22Rv1 (cell line): ENCODE measurements at regions not wholly inside any gene's neighbourhood (a gene's known extent, or its start where the extent isn't known, plus 50 kb on each side); places are given as distances from the start of the nearest gene placed in this dataset.

Source experiments
- ZFX ChIP-seq: fragments of 450-650 bp; IDR thresholded peaks from 2 replicates; pipeline ENCODE4 v1.6.1; 2017; ENCODE audit warnings: antibody characterized with exemption, borderline replicate concordance
- TF ChIP-seq, protein P1 (sequence below): fragments of 450-650 bp; IDR thresholded peaks from 2 replicates; pipeline ENCODE4 v1.5.1; 2017; ENCODE audit warnings: mild to moderate bottlenecking

GRCh38 chrX:65874765-65875164 lies 165.1 kb downstream of the VSIG4 start:
- TF ChIP-seq, protein P1, sequence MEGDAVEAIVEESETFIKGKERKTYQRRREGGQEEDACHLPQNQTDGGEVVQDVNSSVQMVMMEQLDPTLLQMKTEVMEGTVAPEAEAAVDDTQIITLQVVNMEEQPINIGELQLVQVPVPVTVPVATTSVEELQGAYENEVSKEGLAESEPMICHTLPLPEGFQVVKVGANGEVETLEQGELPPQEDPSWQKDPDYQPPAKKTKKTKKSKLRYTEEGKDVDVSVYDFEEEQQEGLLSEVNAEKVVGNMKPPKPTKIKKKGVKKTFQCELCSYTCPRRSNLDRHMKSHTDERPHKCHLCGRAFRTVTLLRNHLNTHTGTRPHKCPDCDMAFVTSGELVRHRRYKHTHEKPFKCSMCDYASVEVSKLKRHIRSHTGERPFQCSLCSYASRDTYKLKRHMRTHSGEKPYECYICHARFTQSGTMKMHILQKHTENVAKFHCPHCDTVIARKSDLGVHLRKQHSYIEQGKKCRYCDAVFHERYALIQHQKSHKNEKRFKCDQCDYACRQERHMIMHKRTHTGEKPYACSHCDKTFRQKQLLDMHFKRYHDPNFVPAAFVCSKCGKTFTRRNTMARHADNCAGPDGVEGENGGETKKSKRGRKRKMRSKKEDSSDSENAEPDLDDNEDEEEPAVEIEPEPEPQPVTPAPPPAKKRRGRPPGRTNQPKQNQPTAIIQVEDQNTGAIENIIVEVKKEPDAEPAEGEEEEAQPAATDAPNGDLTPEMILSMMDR = no peak
- no peak for TF ChIP-seq ZFX
